ENCODE measurements at regions not wholly inside any gene's neighbourhood (a gene's known extent, or its start where the extent isn't known, plus 50 kb on each side); places are given as distances from the start of the nearest gene placed in this dataset.

- peaks cover 6% of the 10 kb centered on the region for H3K36me3 ChIP-seq (ENCODE audit: control insufficient read depth, insufficient read depth, low read length)
- no peak overlapping the region for H3K4me3 ChIP-seq (ENCODE audit: low read length)
- DNase-seq, result no peak
- Mint-ChIP-seq H3K27me3 (ENCODE audit: insufficient read depth) (no peaks in the 10 kb centered on the region), H3K27ac (no peak overlapping the region), H3K36me3 (ENCODE audit: low read depth) (peaks cover 27% of the 10 kb centered on the region), H3K9me3 (peaks cover 2% of the 10 kb centered on the region), H3K4me1 (no peaks in the 10 kb centered on the region), H3K4me3 (no peak overlapping the region)
- WGBS, 2 experiments (ENCODE audit: insufficient coverage in 1 of 2, insufficient read length in 1 of 2), result 84 to 92% methylated on average over 8 of the region's 8 CpGs
- no peaks in the 10 kb centered on the region for H3K9me3 ChIP-seq (ENCODE audit: control insufficient read depth, low read length)
- H3K4me1 ChIP-seq (ENCODE audit: control insufficient read depth, insufficient read depth, low read length), result no peaks in the 10 kb centered on the region
- no peaks in the 10 kb centered on the region for H3K27me3 ChIP-seq (ENCODE audit: control insufficient read depth, insufficient read depth, low read length, poor library complexity, severe bottlenecking)
- no peak overlapping the region for H3K27ac ChIP-seq (ENCODE audit: low read depth, low read length)
- H3K9ac ChIP-seq (ENCODE audit: extremely low read depth, low read length, poor library complexity, severe bottlenecking), result no peak overlapping the region
- no peak for TF ChIP-seq CTCF (conservative IDR thresholded peaks at IDR 0.05)
Observed at GRCh38 chr16:27644165-27644564, 94.2 kb downstream of the KATNIP start.

- Histone ChIP-seq H3K36me3 (ENCODE audit: control insufficient read depth, insufficient read depth, low read length) (peaks cover 6% of the 10 kb centered on the region), H3K4me1 (ENCODE audit: control insufficient read depth, insufficient read depth, low read length) (no peaks in the 10 kb centered on the region), H3K9ac (ENCODE audit: extremely low read depth, low read length, poor library complexity, severe bottlenecking) (no peak overlapping the region), H3K4me3 (ENCODE audit: low read length) (no peak overlapping the region), H3K27ac (ENCODE audit: low read depth, low read length) (no peak overlapping the region), H3K27me3 (ENCODE audit: control insufficient read depth, insufficient read depth, low read length, poor library complexity, severe bottlenecking) (no peaks in the 10 kb centered on the region), H3K9me3 (ENCODE audit: control insufficient read depth, low read length) (no peaks in the 10 kb centered on the region)
- no peak for TF ChIP-seq CTCF (conservative IDR thresholded peaks at IDR 0.05)
- no peaks in the 10 kb centered on the region for H3K4me1 Mint-ChIP-seq
- H3K27me3 Mint-ChIP-seq (ENCODE audit: insufficient read depth), result no peaks in the 10 kb centered on the region
- 95 to 100% methylated on average over 3 to 5 of the region's 5 CpGs for WGBS, 2 experiments (ENCODE audit: insufficient coverage in 1 of 2, insufficient read length in 1 of 2)
- peaks cover 2% of the 10 kb centered on the region for H3K9me3 Mint-ChIP-seq
- DNase-seq, result no peak
- H3K4me3 Mint-ChIP-seq, result no peak overlapping the region
- H3K27ac Mint-ChIP-seq, result no peak overlapping the region
- peaks cover 30% of the 10 kb centered on the region for H3K36me3 Mint-ChIP-seq (ENCODE audit: low read depth)
Observed at GRCh38 chr16:27645396-27645795, 95.5 kb downstream of the KATNIP start.

- no peak overlapping the region for H3K4me3 ChIP-seq (ENCODE audit: low read length)
- no peak for TF ChIP-seq CTCF (conservative IDR thresholded peaks at IDR 0.05)
- H3K36me3 ChIP-seq (ENCODE audit: control insufficient read depth, insufficient read depth, low read length), result peaks cover 3% of the 10 kb centered on the region
- no peaks in the 10 kb centered on the region for H3K9me3 ChIP-seq (ENCODE audit: control insufficient read depth, low read length)
- Mint-ChIP-seq H3K36me3 (ENCODE audit: low read depth) (peaks cover 21% of the 10 kb centered on the region), H3K9me3 (peaks cover 1% of the 10 kb centered on the region), H3K4me1 (no peaks in the 10 kb centered on the region), H3K27me3 (ENCODE audit: insufficient read depth) (no peaks in the 10 kb centered on the region), H3K27ac (no peak overlapping the region), H3K4me3 (no peak overlapping the region)
- H3K27ac ChIP-seq (ENCODE audit: low read depth, low read length), result no peak overlapping the region
- DNase-seq, result no peak
- no peaks in the 10 kb centered on the region for H3K27me3 ChIP-seq (ENCODE audit: control insufficient read depth, insufficient read depth, low read length, poor library complexity, severe bottlenecking)
- H3K9ac ChIP-seq (ENCODE audit: extremely low read depth, low read length, poor library complexity, severe bottlenecking), result no peak overlapping the region
- no peaks in the 10 kb centered on the region for H3K4me1 ChIP-seq (ENCODE audit: control insufficient read depth, insufficient read depth, low read length)
- WGBS, 2 experiments (ENCODE audit: insufficient coverage in 1 of 2, insufficient read length in 1 of 2), result 92 to 93% methylated on average over 2 to 5 of the region's 5 CpGs
Observed at GRCh38 chr16:27646806-27647205, 96.9 kb downstream of the KATNIP start.
